HS-27A (cell line): ENCODE measurements at regions not wholly inside any gene's neighbourhood (a gene's known extent, or its start where the extent isn't known, plus 50 kb on each side); places are given as distances from the start of the nearest gene placed in this dataset.

Source experiments
- DNase-seq: peaks from one replicate; pipeline ENCODE4 v3.0.0-alpha.2; 2012; ENCODE audit warnings: low read depth, missing footprints

- no peak for DNase-seq
Observed at GRCh38 chr15:26182441-26182840, 319.3 kb upstream of the ATP10A start.

DNA sequence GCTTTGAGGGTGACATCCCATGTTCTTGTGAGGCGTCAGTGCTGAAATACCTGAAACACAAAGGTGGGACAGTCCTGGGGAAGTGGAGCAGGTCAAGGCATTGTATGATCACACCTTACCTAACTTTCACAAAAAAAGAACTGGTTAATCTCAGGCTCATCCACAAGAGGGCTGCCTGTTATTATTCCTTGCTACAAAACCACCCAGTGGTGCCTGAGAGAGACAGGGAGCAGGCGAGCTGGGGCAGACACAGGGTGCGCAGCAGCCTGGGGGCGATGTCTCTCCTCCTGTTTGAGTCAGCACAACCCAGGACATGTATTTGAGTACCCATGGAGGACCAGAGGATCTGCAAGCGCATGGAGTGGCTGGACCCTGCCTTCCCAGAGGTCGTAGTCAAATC is 316.8 kb upstream of the ATP10A start:
- DNase-seq = no peak

DNA sequence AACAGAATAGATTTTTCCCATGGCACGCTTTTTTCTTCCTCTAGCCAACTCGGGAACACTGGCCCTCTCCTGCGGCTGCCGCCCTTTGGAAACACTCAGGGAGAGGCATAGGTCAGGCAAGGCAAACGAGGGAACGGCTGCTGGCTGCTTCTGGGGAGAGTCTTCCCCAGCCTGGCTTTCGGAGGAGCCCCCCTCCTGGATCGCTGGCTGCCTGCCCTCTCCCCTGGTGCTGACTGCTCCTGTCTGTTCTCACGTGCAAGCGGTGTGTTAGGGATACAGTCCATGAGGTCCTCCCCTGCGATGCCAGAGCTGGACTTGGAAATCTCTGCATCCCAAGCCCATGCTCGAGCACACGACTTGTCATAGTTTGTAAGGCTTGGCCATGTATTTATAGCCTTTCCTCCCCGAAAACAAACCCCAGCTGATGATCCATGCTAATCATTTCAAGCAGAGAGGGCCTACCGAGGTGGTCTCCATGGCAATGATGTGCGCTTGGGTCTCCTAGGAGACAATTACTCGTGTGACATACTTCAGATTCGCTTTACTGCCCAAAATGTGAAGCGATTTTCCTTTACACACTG is 315.6 kb upstream of the ATP10A start:
- DNase-seq = no peak

- DNase-seq = no peak
Observed at GRCh38 chr15:26177816-26178215, 314.7 kb upstream of the ATP10A start.

DNA sequence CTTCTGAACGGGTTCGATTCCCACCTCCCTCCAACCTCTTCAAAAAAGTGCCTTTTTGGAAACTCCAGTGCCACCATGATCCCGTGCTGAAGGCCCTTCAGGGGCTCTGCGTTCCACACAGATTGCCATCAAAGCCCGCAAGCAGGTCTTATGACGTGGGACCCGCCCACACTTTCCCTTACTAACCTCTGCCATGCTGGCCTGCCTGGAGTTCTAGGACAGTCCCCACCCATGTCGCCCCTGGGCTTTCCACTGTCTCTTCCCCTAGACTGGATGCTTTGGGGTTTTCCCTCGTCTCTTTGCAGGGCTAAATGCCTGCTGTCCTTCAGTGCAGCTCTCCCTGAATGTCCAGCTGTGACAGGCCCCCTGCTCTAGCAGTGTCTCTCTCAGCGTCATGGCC is 313.7 kb upstream of the ATP10A start:
- no peak for DNase-seq

DNA sequence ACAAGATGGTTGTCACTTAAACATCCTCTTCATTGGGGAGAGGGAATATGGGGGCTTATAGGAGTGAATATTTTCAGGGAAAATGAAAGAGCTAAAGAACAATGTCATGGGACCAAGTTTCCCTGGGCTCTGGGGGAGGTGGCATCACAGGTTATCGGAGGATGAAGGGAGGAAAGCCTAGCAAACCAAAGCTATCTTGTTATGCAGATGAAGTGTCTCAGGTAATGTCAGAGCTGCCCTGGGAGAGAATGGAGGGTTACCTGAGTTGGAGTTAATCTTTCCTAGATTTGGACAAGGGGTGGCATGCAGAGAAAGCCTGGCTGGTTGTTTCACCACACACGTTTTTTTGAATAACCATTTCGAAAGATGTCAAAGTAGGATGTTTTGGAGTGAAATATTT is 308.1 kb upstream of the ATP10A start:
- DNase-seq = no peak

DNA sequence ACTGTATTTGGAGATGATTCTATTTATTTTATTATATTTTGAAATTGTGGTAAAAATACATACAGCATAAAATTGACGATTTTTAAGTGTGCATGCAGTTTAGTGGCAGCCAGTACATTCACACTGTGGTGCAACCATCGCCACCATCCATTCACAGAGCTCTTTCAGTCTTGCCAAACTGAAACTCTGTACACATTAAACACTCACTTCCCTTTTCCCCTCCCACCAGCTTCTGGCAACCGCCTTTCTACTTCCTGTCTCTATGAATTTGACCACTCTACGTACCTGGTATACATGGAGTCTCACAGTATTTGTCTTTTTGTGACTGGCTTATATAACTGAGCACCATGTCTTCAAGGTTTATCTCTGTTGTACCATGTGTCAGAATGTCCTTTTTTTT is 303.3 kb upstream of the ATP10A start:
- DNase-seq = no peak

DNA sequence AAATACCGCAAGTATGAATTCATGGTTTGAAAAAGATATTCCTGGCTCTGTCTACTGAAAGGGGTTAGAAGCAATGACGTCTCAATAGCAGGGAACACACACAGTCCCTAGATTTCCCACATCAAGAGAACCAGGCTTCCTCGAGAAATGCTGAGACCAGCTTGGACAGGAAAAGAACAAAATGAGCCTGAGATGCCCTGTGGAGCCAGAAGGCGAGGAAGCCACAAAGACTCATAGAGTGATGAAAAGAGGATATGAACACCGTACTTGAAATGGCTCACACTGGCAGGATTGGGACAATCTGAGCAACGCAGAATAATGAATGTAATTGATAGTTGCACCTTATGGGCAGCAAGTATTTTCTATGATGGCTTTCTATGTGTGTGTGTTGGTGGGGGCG is 302.4 kb upstream of the ATP10A start:
- DNase-seq = no peak

DNA sequence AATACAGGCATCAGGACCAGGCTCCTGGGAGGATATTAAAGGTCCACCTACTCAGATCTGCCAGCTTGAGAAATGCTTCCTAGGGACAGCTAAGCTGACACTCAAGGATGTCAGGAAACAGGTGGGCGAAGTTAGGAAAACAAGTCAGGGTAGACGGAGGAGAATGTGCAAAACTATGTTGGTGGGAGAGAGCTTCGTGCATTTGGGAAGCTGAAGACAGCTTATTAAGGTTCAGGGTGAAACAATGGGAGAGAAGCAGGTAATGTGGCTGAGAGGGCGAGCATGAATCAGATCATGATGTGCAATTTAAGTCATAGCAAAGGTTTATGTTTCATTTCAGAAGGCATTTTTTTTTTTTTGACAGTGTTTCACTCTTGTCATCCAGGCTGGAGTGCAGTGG is 297.2 kb upstream of the ATP10A start:
- no peak for DNase-seq

DNA sequence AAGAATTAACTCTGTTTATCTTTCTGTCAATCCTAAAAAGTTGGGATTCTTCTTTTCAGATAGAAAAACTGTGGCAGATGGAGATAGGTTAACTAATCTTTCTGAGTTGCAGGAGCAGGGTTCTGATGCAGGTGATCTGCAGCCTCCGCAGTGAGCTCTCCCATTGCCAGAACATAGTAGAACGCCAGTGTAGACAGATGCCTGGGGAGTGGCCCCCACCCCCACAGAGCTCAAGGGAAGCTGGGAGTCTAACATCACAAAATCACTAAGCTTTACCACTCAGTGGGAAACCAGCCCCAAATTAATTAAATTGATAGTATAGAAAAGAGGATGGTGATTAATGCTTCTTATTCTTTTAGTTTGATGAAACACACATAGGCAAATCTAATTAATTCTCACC is 295.0 kb upstream of the ATP10A start:
- no peak for DNase-seq

GRCh38 chr15:26157081-26157480 is 294.0 kb upstream of the ATP10A start:
- no peak for DNase-seq

GRCh38 chr15:26156051-26156450 is 292.9 kb upstream of the ATP10A start:
- DNase-seq = no peak

GRCh38 chr15:26148156-26148860 is 285.2 kb upstream of the ATP10A start:
- no peak for DNase-seq

DNA sequence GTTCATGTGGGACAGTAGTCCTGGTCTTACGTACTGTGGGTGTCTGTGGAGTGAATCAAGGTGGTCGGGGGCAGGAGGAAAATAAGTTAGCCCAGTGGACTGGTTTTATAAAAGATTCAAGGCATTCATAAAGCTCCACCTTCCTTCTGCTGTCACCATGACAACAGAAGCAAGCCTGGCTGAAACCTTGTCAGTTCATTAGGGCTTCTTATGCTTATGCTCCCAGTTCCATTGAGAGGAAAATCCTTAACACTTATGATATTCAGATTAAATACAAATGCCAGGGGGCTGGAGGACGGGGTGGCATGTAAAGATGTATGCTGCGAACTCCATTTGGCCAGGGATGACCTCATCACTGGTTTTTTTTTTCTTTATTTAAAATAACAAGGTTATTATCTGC is 283.1 kb upstream of the ATP10A start:
- DNase-seq = no peak

DNA sequence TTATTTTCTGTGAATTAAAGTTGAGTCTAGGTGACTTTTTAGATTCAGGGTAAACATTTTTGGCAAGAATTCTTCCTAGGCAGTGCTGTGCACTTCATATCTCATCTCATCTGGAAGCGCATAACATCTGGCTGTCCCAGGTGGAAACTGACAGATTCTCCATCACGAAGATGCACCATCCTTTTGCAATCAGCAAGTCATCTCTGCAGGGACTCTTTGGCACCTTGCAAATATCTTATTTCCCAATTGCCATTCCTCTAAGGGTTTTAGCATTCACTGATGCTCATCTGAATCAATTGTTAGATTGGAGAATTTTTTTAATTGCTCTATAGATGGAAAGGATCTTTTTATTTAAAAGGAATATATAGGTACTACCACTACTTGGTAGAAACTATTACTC is 282.7 kb upstream of the ATP10A start:
- no peak for DNase-seq

DNA sequence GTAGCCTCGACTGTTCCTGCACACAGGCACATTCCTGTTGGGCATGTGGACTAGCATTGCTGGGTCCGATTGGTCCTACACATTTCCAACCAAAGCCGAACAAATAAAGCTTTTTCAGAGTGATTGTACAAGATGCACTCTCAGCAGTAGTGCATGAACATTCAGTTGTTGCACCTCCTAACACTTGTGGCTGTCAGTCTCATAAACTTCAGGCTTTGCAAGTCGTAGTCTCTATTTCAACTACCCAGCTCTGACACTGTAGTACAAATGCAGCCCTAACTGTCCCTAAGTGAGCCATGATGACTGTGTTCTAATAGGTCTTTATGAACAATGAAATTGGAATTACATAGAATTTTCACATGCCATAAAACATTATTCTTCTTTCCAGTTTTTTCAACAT is 281.7 kb upstream of the ATP10A start:
- no peak for DNase-seq

DNA sequence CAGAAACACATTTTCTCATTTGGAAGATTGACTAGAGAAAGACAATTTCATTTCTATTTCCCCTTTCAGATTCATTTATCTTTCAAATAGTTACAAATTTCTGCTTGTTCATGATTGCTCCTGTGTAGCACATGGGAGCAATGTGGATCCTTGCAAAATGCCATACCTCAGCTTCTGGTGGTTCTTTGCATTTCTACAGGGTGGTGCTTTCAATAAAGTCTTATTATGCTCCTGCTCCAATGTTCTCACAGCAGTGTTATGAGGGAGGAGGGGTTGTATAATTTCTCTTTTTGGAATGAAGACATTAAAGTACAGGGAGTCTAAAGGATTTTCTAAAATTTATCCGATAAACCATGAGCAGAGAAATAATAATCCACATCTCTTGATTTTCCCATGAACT is 280.1 kb upstream of the ATP10A start:
- no peak for DNase-seq

DNA sequence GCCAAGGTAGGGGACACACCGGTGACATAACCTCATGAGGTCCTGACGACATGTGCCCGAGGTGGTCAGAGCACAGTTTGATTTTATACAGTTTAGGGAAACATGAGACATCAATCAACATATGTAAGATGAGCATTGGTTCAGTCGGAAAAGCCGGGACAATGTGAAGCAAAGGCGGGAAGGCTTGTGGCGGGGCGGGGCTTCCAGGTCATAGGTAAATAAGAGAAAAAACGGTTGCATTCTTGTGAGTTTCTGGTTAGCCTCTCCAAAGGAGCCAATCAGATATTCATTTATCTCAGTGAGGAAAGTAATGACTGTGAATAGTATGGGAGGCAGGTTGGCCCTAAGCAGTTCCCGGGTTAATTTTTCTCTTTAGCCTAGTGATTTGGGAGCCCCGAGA is 271.7 kb upstream of the ATP10A start:
- DNase-seq = no peak

DNA sequence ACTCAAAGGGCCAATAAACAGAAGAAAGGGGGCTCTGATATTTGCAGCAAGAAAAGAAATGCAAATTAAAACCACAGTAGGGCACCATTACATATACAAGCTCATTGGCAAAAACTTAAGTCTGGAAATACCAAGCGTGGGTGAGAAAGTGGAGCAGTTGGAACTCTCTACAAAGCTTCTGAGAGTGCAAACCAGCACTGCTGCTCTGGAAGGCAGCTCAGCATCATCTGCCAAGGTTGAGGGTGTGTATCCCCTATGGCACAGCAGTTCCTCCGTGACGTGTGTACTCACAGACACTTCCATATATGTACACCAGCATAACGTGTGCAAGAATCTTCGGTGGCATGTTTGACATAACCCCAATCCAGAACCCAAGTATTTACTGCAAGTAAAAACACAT is 271.0 kb upstream of the ATP10A start:
- DNase-seq = no peak

DNA sequence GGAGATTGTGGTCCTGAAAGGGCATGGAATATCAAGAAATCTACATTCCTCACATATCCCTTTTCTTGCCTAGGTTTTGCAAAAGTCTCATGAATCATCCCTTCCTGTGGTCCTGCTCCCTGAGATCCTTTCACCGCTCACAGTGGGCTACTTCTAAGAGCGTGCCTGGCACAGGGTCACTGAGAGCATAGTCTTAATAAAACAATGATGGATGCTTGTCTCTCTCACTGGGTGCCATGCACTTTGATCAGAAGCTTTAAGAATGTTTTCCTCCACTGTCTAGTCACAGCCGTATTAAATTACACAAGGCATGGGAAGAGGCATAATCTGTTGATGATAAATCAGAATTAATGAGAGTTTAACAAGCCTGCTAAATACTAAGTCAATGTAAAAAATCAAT is 269.7 kb upstream of the ATP10A start:
- no peak for DNase-seq

DNA sequence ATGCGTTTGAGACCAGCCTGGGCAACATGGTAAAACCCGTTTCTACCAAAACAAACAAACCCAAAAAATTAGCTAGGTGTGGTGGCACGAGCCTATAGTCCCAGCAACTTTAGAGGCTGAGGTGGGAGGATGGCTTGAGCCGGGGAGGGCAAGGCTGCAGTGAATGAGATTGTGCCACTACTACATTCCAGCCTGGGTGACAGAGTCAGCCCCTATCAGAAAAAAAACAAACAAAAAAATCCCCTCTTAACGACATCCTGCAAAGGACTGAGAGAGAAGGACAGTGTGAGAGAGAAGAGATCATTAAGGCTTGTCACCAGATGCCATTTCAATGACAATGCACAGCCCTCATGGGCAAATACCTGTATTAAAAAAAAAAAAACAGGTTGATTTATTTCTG is 266.7 kb upstream of the ATP10A start:
- no peak for DNase-seq

DNA sequence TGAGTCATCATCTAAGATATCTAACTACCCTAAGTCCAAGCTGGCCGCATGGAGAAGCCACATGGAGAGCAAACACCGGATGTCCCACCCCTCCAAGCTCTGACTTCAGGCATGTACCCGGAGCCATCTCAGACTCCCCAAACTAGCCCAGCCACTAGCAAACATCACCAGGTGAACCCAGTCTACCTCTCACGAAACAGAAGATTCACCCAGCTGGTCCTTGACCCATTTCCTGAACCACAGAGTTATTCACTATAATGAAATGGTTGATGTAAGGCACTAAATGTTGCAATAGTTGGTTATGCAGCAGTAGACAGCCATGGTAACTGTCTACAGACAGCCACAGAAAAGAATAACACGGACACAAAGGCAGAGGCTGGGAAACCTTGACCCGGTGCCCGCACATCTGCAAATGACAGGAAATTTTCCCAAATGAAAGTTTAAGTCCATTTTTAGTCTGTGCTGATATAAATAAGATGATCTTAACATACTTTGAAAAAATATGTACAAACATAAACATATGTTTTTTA is 265.5 kb upstream of the ATP10A start:
- DNase-seq = no peak

GRCh38 chr15:26126819-26127387 is 263.8 kb upstream of the ATP10A start:
- no peak for DNase-seq

GRCh38 chr15:26126070-26126469 is 262.9 kb upstream of the ATP10A start:
- DNase-seq = no peak
